ENCODE measurements at regions not wholly inside any gene's neighbourhood (a gene's known extent, or its start where the extent isn't known, plus 50 kb on each side); places are given as distances from the start of the nearest gene placed in this dataset.

DNA sequence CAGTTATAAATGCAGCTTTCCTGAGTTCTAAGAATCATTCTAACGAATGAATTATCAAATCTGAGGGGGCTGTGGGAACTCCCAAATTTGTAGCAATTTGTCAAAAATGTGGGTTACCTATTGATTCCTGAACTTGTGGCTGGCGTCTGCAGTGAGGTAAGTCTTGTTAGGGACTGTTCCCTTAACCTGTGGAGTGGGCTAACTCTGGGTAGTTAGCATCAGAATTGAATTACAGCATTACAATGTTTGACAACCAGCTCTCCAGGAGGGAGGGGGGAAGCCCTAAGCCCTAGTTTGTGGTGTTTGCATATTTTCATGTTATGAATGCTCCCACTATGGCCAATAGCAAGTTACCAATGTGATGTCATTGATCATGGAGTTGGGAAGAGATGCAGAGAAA, 65.9 kb upstream of the STT3B start:
- TF ChIP-seq EZH2phosphoT487 (IDR thresholded peaks at IDR 0.05): no peak
- TF ChIP-seq EZH2 (IDR thresholded peaks at IDR 0.05): no peak
- TF ChIP-seq, protein P1, sequence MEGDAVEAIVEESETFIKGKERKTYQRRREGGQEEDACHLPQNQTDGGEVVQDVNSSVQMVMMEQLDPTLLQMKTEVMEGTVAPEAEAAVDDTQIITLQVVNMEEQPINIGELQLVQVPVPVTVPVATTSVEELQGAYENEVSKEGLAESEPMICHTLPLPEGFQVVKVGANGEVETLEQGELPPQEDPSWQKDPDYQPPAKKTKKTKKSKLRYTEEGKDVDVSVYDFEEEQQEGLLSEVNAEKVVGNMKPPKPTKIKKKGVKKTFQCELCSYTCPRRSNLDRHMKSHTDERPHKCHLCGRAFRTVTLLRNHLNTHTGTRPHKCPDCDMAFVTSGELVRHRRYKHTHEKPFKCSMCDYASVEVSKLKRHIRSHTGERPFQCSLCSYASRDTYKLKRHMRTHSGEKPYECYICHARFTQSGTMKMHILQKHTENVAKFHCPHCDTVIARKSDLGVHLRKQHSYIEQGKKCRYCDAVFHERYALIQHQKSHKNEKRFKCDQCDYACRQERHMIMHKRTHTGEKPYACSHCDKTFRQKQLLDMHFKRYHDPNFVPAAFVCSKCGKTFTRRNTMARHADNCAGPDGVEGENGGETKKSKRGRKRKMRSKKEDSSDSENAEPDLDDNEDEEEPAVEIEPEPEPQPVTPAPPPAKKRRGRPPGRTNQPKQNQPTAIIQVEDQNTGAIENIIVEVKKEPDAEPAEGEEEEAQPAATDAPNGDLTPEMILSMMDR (IDR thresholded peaks at IDR 0.05): no peak
- no peak overlapping the region for H3K27ac Mint-ChIP-seq
- Histone ChIP-seq H3K9me3 (ENCODE audit: low read depth) (no peaks in the 10 kb centered on the region), H3K9ac (no peak overlapping the region), H3K36me3 (no peaks in the 10 kb centered on the region), H4K20me1 (ENCODE audit: low read depth) (no peaks in the 10 kb centered on the region), H3F3A (ENCODE audit: low read depth) (no peaks in the 10 kb centered on the region), H3K4me2 (no peak overlapping the region), H3K4me1 (no peaks in the 10 kb centered on the region), H3K27me3 (no peaks in the 10 kb centered on the region), H3K4me3 (no peak overlapping the region), H3K79me2 (ENCODE audit: low read depth) (no peaks in the 10 kb centered on the region), H3K27ac (no peak overlapping the region), H2AFZ (replicated peaks) (no peak overlapping the region)
- H3K4me3 Mint-ChIP-seq: no peak overlapping the region
- H3K36me3 Mint-ChIP-seq: no peaks in the 10 kb centered on the region
- no peaks in the 10 kb centered on the region for H3K4me1 Mint-ChIP-seq
- H3K27me3 Mint-ChIP-seq (ENCODE audit: insufficient read depth, low read depth): no peaks in the 10 kb centered on the region
- no peaks in the 10 kb centered on the region for H3K9me3 Mint-ChIP-seq
- DNase-seq (ENCODE audit: low spot score): no peak

DNA sequence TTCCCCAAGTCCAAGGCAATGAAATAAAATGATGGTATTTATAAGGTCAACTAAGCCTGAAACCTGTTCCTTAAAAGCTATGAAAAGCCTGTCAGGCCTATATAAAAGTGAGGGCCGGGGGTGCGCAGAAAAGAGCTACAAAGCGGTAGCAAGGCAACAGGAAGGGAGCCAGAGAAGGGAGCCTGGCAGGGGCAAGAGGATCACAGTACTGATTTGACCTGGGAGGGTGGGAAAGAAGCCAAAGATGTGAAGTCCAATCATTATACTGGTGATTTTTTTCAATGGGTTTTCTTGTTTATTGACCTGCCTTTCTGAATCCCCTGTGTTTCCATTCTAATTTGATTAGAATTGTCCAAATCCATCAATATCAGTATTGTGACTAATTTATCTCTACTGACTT, 64.3 kb upstream of the STT3B start:
- Histone ChIP-seq H3K27ac (no peak overlapping the region), H3K4me1 (no peaks in the 10 kb centered on the region), H3K4me3 (no peak overlapping the region), H3F3A (ENCODE audit: low read depth) (no peaks in the 10 kb centered on the region), H3K27me3 (no peaks in the 10 kb centered on the region), H2AFZ (replicated peaks) (no peak overlapping the region), H4K20me1 (ENCODE audit: low read depth) (no peaks in the 10 kb centered on the region), H3K4me2 (no peak overlapping the region), H3K79me2 (ENCODE audit: low read depth) (no peaks in the 10 kb centered on the region), H3K9ac (no peak overlapping the region), H3K36me3 (no peaks in the 10 kb centered on the region), H3K9me3 (ENCODE audit: low read depth) (no peaks in the 10 kb centered on the region)
- Mint-ChIP-seq H3K4me1 (no peaks in the 10 kb centered on the region), H3K27me3 (ENCODE audit: insufficient read depth, low read depth) (no peaks in the 10 kb centered on the region), H3K27ac (no peak overlapping the region), H3K9me3 (no peaks in the 10 kb centered on the region), H3K4me3 (no peak overlapping the region), H3K36me3 (no peaks in the 10 kb centered on the region)
- no peak for TF ChIP-seq EZH2phosphoT487 (IDR thresholded peaks at IDR 0.05)
- TF ChIP-seq, protein P1 (IDR thresholded peaks at IDR 0.05): no peak
- no peak for TF ChIP-seq EZH2 (IDR thresholded peaks at IDR 0.05)
- DNase-seq (ENCODE audit: low spot score): no peak

DNA sequence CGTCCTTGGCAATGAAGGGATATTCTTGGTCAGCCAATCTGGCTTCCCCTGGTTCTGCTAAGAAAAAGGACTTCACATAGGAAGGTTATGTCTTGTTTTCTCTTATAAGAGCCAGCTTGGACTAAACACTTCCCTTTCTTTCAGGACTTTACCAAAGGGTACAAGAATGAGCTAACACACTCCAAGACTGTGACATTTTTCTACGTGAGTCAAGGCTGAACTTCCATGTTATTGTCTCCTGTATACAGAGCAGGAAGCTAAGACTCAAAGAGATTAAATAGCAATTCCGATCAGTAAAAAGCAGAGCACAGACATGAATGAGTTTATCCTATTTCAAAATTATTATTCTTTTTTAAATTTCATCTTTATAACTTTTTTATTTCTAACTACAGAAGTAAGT, 63.3 kb upstream of the STT3B start:
- Histone ChIP-seq H3K27ac (no peak overlapping the region), H3K4me1 (no peaks in the 10 kb centered on the region), H3F3A (ENCODE audit: low read depth) (no peaks in the 10 kb centered on the region), H3K27me3 (no peaks in the 10 kb centered on the region), H3K9me3 (ENCODE audit: low read depth) (no peaks in the 10 kb centered on the region), H3K4me2 (no peak overlapping the region), H3K36me3 (no peaks in the 10 kb centered on the region), H3K9ac (no peak overlapping the region), H4K20me1 (ENCODE audit: low read depth) (no peaks in the 10 kb centered on the region), H3K79me2 (ENCODE audit: low read depth) (no peaks in the 10 kb centered on the region), H3K4me3 (no peak overlapping the region), H2AFZ (replicated peaks) (no peak overlapping the region)
- no peak for TF ChIP-seq EZH2 (IDR thresholded peaks at IDR 0.05)
- TF ChIP-seq EZH2phosphoT487 (IDR thresholded peaks at IDR 0.05): no peak
- TF ChIP-seq, protein P1 (IDR thresholded peaks at IDR 0.05): no peak
- Mint-ChIP-seq H3K9me3 (no peaks in the 10 kb centered on the region), H3K4me3 (no peak overlapping the region), H3K4me1 (no peaks in the 10 kb centered on the region), H3K27me3 (ENCODE audit: insufficient read depth, low read depth) (no peaks in the 10 kb centered on the region), H3K36me3 (no peaks in the 10 kb centered on the region), H3K27ac (no peak overlapping the region)
- DNase-seq (ENCODE audit: low spot score): no peak

All from neural progenitor cell (in vitro differentiated cells).